ENCODE measurements at regions not wholly inside any gene's neighbourhood (a gene's known extent, or its start where the extent isn't known, plus 50 kb on each side); places are given as distances from the start of the nearest gene placed in this dataset.

- TF ChIP-seq EZH2 (IDR thresholded peaks at IDR 0.05; ENCODE audit: insufficient read depth, poor library complexity, severe bottlenecking): no peak
- TF ChIP-seq EZH2phosphoT487 (IDR thresholded peaks at IDR 0.05; ENCODE audit: insufficient read depth, low read depth): no peak
Measured at GRCh38 chr6:101058296-101058695, 177.2 kb upstream of the ASCC3 start.

Measured in GM23248 (cell line).